ENCODE measurements at regions not wholly inside any gene's neighbourhood (a gene's known extent, or its start where the extent isn't known, plus 50 kb on each side); places are given as distances from the start of the nearest gene placed in this dataset.
"Not testable (repeated sequence)": the region's sequence is repeated elsewhere in the genome, so short reads cannot be mapped to it uniquely, and the experiment has no call there.

DNA sequence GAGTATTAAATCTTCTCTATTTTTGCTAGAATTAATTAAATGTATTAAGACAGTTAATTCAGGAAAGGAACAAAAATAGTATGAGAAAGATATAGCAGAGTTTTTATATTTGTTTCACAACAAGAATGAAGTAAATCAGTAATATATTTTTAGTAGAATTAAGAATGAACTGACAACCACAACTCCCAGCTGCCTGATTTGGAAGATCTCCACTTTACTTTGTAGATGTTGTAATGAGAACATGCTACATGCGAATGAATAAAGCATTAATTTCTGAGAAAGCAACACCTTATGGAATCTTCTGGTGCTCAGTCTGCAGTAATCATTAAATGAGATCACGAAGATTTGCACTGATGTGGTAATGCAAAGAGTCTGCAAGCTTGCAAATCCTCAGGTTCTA lies 695.6 kb upstream of the PCDH7 start:
- Histone ChIP-seq H3K36me3 (ENCODE audit: insufficient read depth, low read length) (no peaks in the 10 kb centered on the region), H3K4me1 (ENCODE audit: insufficient read depth, low read length) (no peaks in the 10 kb centered on the region), H2AFZ (ENCODE audit: low read depth, low read length) (no peak overlapping the region), H3K9me3 (ENCODE audit: low read length) (no peaks in the 10 kb centered on the region), H3K4me3 (ENCODE audit: low read length) (no peak overlapping the region), H3K27me3 (ENCODE audit: insufficient read depth, low read length) (no peaks in the 10 kb centered on the region)

DNA sequence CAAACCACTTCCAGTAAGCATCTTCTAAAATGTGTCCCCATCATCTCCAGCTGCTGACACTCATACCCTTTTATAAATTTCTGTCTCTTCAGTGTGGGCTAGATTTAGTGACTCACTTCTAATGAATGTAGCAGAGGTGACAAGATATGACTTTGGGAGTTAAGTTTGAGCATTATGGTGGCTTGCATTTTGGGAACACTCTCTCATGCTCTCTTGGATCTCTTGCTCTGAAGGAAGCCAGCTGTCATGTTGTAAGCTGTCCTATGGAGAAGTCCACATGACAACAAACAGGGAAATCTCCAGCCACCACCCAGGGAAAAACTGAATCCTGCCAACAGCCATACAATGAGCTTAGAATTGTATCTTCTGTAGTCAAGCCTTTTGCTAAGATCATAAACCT lies 691.3 kb upstream of the PCDH7 start:
- no peaks in the 10 kb centered on the region for H3K4me1 ChIP-seq (ENCODE audit: insufficient read depth, low read length)
- no peaks in the 10 kb centered on the region for H3K36me3 ChIP-seq (ENCODE audit: insufficient read depth, low read length)
- H3K27me3 ChIP-seq (ENCODE audit: insufficient read depth, low read length): no peaks in the 10 kb centered on the region
- no peaks in the 10 kb centered on the region for H3K9me3 ChIP-seq (ENCODE audit: low read length)
- H3K4me3 ChIP-seq (ENCODE audit: low read length): no peak overlapping the region
- no peak overlapping the region for H2AFZ ChIP-seq (ENCODE audit: low read depth, low read length)

DNA sequence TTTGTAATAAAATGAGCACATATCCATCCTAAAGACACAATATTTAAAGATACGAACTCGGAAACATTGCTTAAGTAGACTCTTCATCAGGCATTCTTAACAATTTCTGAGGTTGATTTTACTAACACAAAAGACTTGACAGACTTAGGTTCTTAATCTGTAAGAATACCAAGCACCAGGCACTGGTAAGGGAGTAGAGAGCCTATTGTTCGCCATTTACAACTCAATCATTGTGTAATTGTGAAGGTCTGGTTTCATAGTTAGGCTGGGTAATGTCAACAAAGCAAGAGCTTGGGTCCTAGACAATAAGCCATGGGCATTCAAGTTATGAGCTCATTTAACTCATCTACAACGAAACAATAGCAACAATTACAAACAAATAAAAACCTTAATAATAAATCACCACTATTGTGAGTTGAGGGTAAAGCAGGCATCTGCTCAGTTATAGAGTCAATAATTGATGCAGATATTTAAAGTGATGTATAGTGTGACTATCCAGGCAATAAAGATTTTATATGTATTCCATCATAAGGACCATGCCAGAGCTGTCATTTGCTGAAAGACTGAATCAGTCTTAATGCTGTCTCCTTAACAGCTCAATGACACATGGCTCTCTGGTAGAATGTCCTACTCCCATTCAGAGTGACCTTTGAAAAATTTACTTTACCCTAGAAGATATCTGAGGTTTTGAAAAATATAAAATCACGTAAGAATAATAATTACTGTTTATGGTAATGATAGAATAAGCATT lies 664.0 kb upstream of the PCDH7 start:
- Histone ChIP-seq H3K4me3 (ENCODE audit: low read length) (no peak overlapping the region), H3K36me3 (ENCODE audit: insufficient read depth, low read length) (no peaks in the 10 kb centered on the region), H3K27me3 (ENCODE audit: insufficient read depth, low read length) (no peaks in the 10 kb centered on the region), H3K4me1 (ENCODE audit: insufficient read depth, low read length) (no peaks in the 10 kb centered on the region), H2AFZ (ENCODE audit: low read depth, low read length) (no peak overlapping the region), H3K9me3 (ENCODE audit: low read length) (no peaks in the 10 kb centered on the region)

DNA sequence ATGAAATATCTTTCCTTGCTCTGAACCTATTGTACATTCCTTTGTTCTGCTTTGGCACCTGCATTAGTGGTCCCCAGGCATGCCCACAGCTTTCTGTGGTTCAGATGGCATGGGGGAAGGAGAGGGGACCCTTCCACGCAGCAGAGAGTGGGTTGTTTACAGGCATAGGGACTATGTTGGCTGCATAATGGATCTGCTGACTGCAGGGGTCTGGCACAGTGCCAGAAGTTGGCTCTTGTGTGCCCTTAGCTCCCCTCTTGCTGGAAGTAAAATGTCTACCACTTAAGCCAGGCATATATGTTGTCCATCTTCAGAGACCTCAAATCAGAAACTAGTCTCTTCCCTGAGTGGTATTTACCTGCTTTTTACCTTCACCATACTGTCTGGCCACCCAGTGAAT lies 651.9 kb upstream of the PCDH7 start:
- no peaks in the 10 kb centered on the region for H3K4me1 ChIP-seq (ENCODE audit: insufficient read depth, low read length)
- H3K4me3 ChIP-seq (ENCODE audit: low read length): no peak overlapping the region
- H2AFZ ChIP-seq (ENCODE audit: low read depth, low read length): no peak overlapping the region

DNA sequence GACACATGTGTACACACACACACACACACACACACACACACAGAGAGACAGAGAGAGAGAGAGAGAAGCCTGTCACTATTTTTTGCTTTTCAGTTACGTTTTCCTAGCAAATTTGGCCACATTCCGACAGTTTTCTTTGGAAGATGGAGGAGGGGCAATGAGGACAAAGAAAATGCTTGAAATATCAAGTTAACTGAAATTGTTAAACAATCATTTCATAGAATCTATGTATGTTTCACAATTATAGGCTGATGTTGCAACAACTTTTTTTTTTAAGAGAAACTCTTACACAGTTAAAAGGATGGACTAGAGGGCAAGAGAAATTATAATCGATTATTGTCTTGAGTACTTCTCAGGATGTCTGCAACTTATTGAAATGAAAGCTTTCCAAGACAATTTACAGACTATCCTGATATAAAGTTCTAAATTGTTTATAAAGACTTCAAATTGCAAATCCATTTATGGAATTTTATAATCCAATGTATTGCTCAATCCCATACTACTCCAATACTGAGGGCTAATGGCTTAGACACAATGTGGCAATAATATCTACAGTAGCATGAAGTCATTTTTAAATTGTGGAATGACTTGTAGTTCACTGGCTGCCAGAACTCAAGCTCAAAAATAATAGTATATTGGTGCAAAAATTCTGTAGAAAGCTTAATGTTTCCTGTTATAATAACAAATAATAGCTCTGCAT lies 647.0 kb upstream of the PCDH7 start:
- no peaks in the 10 kb centered on the region for H3K9me3 ChIP-seq (ENCODE audit: low read length)
- H2AFZ ChIP-seq (ENCODE audit: low read depth, low read length): no peak overlapping the region
- no peaks in the 10 kb centered on the region for H3K36me3 ChIP-seq (ENCODE audit: insufficient read depth, low read length)
- no peaks in the 10 kb centered on the region for H3K27me3 ChIP-seq (ENCODE audit: insufficient read depth, low read length)
- no peak overlapping the region for H3K4me3 ChIP-seq (ENCODE audit: low read length)
- no peaks in the 10 kb centered on the region for H3K4me1 ChIP-seq (ENCODE audit: insufficient read depth, low read length)

More for the DNA sequence above, 651.9 kb upstream of the PCDH7 start:
- no peaks in the 10 kb centered on the region for H3K9me3 ChIP-seq (ENCODE audit: low read length)
- no peaks in the 10 kb centered on the region for H3K27me3 ChIP-seq (ENCODE audit: insufficient read depth, low read length)
- no peaks in the 10 kb centered on the region for H3K36me3 ChIP-seq (ENCODE audit: insufficient read depth, low read length)

DNA sequence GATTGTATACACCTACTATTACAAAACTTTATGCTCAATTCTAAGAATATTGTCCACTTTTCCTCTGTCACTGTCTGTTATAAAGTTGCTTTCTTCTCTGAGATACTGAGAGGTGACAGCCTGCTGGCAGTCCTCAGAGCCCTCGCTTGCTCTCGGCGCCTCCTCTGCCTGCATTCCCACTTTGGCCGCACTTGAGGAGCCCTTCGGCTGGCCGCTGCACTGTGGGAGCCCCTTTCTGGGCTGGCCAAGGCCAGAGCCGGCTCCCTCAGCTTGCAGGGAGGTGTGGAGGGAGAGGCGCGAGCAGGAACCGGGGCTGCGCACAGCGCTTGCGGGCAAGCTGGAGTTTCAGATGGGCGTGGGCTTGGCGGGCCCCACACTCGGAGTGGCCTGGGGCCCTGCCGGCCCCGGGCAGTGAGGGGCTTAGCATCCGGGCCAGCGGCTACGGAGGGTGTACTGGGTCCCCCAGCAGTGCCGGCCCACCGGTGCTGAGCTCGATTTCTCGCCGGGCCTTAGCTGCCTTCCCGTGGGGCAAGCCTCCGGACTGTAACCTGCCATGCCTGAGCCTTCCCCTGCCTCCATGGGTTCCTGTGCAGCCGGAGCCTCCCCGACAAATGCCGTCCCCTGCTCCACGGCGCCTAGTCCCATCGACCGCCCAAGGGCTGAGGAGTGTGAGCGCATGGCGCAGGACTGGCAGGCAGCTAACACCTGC lies 627.6 kb upstream of the PCDH7 start:
- H3K36me3 ChIP-seq (ENCODE audit: insufficient read depth, low read length); H3K27me3 ChIP-seq (ENCODE audit: insufficient read depth, low read length); H3K9me3 ChIP-seq (ENCODE audit: low read length); H2AFZ ChIP-seq (ENCODE audit: low read depth, low read length); H3K4me3 ChIP-seq (ENCODE audit: low read length); H3K4me1 ChIP-seq (ENCODE audit: insufficient read depth, low read length): not testable (repeated sequence)

DNA sequence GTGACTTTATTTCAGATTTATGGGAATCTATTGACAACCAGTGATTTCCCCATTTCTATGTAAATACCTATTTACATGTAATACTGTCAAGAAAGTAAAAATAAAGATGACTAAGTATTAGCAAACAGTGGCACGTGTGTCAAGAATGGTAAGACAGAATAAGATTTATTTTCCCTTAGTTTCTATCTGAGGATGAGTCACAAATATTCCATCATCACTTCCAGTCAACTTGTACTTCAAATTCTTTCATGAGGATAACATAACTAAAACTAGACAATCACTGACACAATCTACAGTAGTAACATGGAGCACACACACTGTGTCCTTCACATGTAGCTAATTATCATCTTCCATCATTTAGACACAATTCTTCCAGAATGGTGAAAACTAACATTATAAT lies 625.3 kb upstream of the PCDH7 start:
- Histone ChIP-seq H3K27me3 (ENCODE audit: insufficient read depth, low read length) (no peaks in the 10 kb centered on the region), H3K36me3 (ENCODE audit: insufficient read depth, low read length) (no peaks in the 10 kb centered on the region), H2AFZ (ENCODE audit: low read depth, low read length) (no peak overlapping the region), H3K4me3 (ENCODE audit: low read length) (no peak overlapping the region), H3K9me3 (ENCODE audit: low read length) (no peaks in the 10 kb centered on the region), H3K4me1 (ENCODE audit: insufficient read depth, low read length) (no peaks in the 10 kb centered on the region)

DNA sequence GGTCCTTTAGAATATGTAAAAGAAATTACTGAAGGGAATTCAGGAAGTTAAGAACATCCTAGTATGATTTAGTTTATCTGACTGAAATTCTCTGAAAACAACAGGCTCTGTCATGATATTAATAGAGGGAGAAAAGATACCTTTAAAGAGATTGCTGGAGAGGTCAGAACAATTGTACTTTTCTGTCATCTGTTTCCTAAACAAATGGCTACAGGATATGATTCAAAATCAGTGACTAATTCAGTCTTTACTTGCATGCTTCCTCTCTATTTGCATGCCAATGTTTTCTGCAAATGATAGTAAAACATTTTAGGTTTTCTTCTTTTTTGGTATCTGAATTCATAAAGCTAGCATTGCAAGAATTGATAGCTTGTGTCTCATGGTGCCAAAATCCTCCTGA lies 616.7 kb upstream of the PCDH7 start:
- no peaks in the 10 kb centered on the region for H3K9me3 ChIP-seq (ENCODE audit: low read length)

DNA sequence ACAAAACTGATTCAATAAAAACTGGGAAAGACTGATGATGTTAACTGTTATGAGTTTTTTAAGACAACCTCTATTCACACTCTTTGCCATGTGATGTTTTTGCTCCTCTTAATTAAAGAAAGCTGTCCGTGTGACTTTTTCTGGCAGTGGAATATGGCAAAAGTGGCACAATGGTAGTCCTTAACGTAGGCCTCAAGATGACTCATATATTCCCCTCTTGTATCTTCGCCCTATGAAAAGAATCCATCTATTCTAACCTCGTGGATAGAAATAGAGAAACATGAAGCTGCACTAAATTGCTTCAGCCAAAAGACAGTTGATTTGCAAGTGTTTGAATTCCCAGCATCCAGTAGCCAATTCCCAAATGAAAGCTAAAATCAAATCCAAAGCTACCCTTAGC lies 603.8 kb upstream of the PCDH7 start:
- Histone ChIP-seq H3K36me3 (ENCODE audit: insufficient read depth, low read length) (no peaks in the 10 kb centered on the region), H3K4me3 (ENCODE audit: low read length) (no peak overlapping the region), H3K4me1 (ENCODE audit: insufficient read depth, low read length) (peaks cover 3% of the 10 kb centered on the region), H3K9me3 (ENCODE audit: low read length) (no peaks in the 10 kb centered on the region), H2AFZ (ENCODE audit: low read depth, low read length) (no peak overlapping the region), H3K27me3 (ENCODE audit: insufficient read depth, low read length) (no peaks in the 10 kb centered on the region)

More for the DNA sequence above, 616.7 kb upstream of the PCDH7 start:
- Histone ChIP-seq H2AFZ (ENCODE audit: low read depth, low read length) (no peak overlapping the region), H3K36me3 (ENCODE audit: insufficient read depth, low read length) (no peaks in the 10 kb centered on the region), H3K4me1 (ENCODE audit: insufficient read depth, low read length) (no peaks in the 10 kb centered on the region), H3K4me3 (ENCODE audit: low read length) (no peak overlapping the region), H3K27me3 (ENCODE audit: insufficient read depth, low read length) (no peaks in the 10 kb centered on the region)

DNA sequence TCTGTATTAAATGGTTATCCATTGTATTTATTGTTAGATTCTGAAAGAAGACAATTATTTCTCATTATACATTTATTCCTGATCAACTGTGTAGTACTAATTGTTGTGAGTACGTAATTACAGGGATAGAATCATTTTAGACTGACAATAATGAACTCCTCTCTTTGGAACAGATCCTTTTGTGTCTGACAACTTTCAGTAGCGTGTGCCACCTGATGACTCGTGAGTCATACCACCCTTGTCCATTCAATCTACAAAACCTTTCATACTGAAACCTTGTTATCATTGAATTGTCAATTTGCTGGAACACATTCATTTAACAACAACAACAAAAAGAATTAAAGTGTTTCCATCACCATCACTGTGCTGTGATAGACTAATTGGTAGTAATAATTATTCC lies 602.7 kb upstream of the PCDH7 start:
- Histone ChIP-seq H3K27me3 (ENCODE audit: insufficient read depth, low read length) (no peaks in the 10 kb centered on the region), H2AFZ (ENCODE audit: low read depth, low read length) (no peak overlapping the region), H3K9me3 (ENCODE audit: low read length) (no peaks in the 10 kb centered on the region), H3K4me1 (ENCODE audit: insufficient read depth, low read length) (peaks cover 3% of the 10 kb centered on the region), H3K36me3 (ENCODE audit: insufficient read depth, low read length) (no peaks in the 10 kb centered on the region), H3K4me3 (ENCODE audit: low read length) (no peak overlapping the region)

DNA sequence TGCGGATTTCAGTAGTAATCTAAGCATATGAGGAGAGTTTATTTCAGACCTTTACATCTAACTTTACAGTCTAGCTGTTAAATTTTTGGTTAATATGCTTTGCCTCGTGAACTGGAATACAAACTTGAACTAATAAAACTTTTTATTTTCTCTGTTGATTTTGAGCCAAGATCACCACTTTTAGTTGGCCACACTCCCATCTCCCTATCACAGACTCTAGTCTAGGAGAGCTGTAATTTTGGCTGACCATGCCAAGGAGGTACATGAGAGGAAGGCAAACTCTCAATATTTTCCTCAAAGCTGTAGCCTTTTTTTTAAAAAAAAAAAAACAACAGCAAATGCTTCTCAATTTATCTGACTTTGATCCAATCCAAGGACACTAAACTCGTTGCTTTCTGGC lies 597.5 kb upstream of the PCDH7 start:
- no peaks in the 10 kb centered on the region for H3K9me3 ChIP-seq (ENCODE audit: low read length)
- no peaks in the 10 kb centered on the region for H3K36me3 ChIP-seq (ENCODE audit: insufficient read depth, low read length)
- no peak overlapping the region for H3K4me3 ChIP-seq (ENCODE audit: low read length)
- H3K4me1 ChIP-seq (ENCODE audit: insufficient read depth, low read length): no peaks in the 10 kb centered on the region
- no peaks in the 10 kb centered on the region for H3K27me3 ChIP-seq (ENCODE audit: insufficient read depth, low read length)
- no peak overlapping the region for H2AFZ ChIP-seq (ENCODE audit: low read depth, low read length)

DNA sequence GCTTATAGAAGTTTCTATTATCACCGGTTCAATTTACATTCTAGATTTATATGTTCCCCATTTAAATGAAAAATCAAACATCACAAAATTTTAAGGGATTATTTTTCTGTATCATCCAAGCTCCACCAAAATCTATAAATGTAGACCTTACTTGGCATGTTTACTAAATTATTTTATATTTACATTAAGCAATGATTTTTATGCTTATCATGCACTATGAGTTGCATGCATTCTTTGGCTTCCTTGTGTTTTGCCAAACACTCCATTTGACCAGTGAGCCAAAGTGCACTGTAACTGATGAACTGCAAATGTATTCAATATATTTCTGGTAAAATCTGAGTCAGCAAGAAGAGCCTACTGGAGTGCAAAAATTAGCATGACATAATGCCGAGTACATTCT lies 595.5 kb upstream of the PCDH7 start:
- H3K27me3 ChIP-seq (ENCODE audit: insufficient read depth, low read length); H3K36me3 ChIP-seq (ENCODE audit: insufficient read depth, low read length); H3K9me3 ChIP-seq (ENCODE audit: low read length); H2AFZ ChIP-seq (ENCODE audit: low read depth, low read length); H3K4me1 ChIP-seq (ENCODE audit: insufficient read depth, low read length); H3K4me3 ChIP-seq (ENCODE audit: low read length): not testable (repeated sequence)

DNA sequence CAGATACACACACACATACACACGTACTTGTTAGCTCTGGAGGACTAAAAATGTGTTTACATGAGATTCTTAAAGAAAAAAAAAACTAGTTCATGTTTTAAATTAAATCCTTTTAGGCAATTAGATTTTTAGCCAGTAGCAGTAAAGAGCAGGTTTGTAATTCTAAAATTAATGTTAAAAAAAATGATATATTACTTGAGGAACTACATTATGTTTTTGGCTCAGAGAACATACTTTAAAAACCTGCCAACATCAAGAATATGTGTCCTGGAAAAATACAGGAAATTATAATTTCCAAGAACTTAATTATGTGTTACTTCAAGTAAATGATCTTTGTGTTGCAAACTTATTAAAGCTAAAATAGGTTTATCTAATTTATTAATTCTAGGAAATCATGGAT lies 594.3 kb upstream of the PCDH7 start:
- no peaks in the 10 kb centered on the region for H3K27me3 ChIP-seq (ENCODE audit: insufficient read depth, low read length)

More for the DNA sequence above, 594.3 kb upstream of the PCDH7 start:
- Histone ChIP-seq H3K4me3 (ENCODE audit: low read length) (no peak overlapping the region), H3K4me1 (ENCODE audit: insufficient read depth, low read length) (no peaks in the 10 kb centered on the region), H3K9me3 (ENCODE audit: low read length) (no peaks in the 10 kb centered on the region), H2AFZ (ENCODE audit: low read depth, low read length) (no peak overlapping the region), H3K36me3 (ENCODE audit: insufficient read depth, low read length) (no peaks in the 10 kb centered on the region)

Measured in neuron (in vitro differentiated cells).